Urinary bladder (tissue), 3 donors: ENCODE measurements at regions not wholly inside any gene's neighbourhood (a gene's known extent, or its start where the extent isn't known, plus 50 kb on each side); places are given as distances from the start of the nearest gene placed in this dataset.

Experiments used
- DNase-seq: peaks from one replicate; pipeline ENCODE4 v3.0.0-alpha.2; 2015; ENCODE audit errors: extremely low spot score
- H3K27ac ChIP-seq: one replicate; pipeline ENCODE4 v1.5.1; 2013; ENCODE audit warnings: low read depth, mild to moderate bottlenecking, moderate library complexity
- H3K36me3 ChIP-seq: one replicate; pipeline ENCODE4 v1.6.1; 2013; ENCODE audit warnings: mild to moderate bottlenecking, moderate library complexity; ENCODE audit not compliant: insufficient read depth
- H3K4me1 ChIP-seq: one replicate; pipeline ENCODE4 v1.6.1; 2013; ENCODE audit warnings: mild to moderate bottlenecking, moderate library complexity; ENCODE audit not compliant: insufficient read depth
- H3K4me3 ChIP-seq: one replicate; pipeline ENCODE4 v1.5.1; 2013; ENCODE audit warnings: low read depth, low read length
- WGBS: extraction: QIAGEN DNeasy Blood & Tissue Kit; methylation state at CpG from one replicate; pipeline ENCODE4 v1.1.7; 2013; 5-methylcytosine and 5-hydroxymethylcytosine counted together
- donor health status: healthy with polysubstance abuse.
- donor health status: healthy.

DNA sequence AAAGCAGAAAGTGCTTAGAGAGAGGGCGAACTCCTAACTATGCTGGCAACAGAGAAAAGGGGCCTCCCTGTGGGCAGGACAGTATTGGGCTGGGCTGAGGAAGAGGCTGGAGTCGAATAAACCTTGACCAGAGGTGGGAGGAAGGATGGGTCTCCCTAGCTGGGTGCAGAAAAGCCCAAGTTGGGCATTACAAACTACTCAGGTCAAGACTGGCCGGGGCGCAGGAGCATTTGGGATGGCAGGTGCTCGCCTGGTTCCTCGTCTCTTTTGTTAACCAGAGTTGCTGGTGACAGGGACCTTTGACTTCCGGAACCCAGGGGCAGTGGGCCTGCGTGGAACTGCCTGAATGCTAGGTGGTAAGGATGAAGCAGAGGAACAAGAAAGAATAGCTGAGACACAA is 80.3 kb upstream of the SHISAL1 start:
- WGBS: 86% methylated on average over 8 of the region's 8 CpGs

GRCh38 chr22:44392446-44392921 is 79.7 kb upstream of the SHISAL1 start:
- Histone ChIP-seq H3K27ac (no peak overlapping the region), H3K4me1 (no peaks in the 10 kb centered on the region), H3K4me3 (no peak overlapping the region), H3K36me3 (no peaks in the 10 kb centered on the region)
- DNase-seq: no peak
- 77% methylated on average over 6 of the region's 6 CpGs for WGBS

More for the DNA sequence above, 80.3 kb upstream of the SHISAL1 start:
- Histone ChIP-seq H3K4me3 (no peak overlapping the region), H3K4me1 (no peaks in the 10 kb centered on the region), H3K27ac (no peak overlapping the region), H3K36me3 (no peaks in the 10 kb centered on the region)
- no peak for DNase-seq

DNA sequence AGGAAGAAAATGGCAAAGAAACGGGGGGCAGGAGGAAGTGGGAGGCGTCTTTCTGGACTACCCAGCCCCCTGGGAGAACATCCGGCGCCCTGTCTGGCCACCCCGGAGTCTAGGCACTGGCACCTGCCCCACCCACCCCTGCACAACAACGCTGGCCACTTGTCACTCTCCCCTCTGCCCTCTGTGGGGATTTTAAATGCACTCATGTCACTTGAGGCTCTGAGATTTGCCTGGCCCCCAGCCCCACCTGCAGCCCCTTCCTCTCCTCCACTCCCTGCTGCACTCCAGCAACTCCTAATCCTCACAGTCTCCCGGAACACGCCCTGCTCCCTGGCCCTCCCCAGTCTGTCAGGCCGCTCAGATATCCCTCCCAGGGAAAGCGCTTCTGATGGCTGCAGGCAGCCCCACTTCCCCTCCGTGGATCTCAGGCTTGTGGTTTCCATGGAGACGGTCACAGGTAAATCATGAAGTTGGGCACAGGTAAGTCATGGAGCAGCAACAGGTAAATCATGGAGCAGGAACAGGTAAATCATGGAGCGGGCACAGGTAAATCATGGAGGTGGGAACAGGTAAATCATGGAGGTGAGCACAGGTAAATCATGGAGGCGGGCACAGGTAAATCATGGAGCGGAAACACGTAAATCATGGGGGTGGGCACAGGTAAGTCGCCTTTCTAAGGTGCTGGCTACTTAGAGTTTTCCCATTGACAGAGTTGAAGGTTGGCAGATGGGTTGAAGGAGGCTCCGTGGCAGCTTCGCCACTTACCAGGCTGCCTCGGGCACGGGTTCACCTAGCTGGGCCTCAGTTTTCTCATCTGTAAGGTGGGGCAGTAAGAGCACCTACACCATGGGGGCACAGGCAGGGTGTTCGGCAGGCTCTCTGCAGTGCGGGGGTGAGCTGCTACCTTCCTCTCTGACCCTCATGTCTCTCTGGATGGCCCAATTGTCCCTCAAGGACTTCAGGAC is 79.0 kb upstream of the SHISAL1 start:
- no peaks in the 10 kb centered on the region for H3K36me3 ChIP-seq
- WGBS: 75% methylated on average over 23 of the region's 23 CpGs
- H3K4me1 ChIP-seq: no peaks in the 10 kb centered on the region
- H3K4me3 ChIP-seq: no peak overlapping the region
- no peak overlapping the region for H3K27ac ChIP-seq
- DNase-seq: no peak

DNA sequence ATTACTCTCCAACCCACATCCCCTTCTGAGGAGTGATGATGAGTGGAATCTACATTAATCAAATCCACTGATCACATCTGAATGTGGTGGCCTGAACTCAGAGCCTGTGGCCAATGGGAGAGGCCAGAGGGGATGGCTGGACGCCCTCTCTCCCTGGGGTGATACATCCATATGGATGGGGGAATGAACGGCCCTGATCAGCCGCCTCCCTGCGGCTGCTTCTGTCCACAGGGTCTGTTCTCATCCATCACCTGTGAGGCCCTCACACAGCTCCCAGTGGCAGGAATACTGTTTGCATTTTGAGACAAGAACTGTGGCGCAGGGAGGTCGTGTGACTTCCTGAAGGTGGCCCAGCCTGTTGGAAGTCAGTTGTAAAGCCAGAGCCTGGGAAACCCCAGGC is 78.3 kb upstream of the SHISAL1 start:
- Histone ChIP-seq H3K4me3 (no peak overlapping the region), H3K36me3 (no peaks in the 10 kb centered on the region), H3K4me1 (no peaks in the 10 kb centered on the region), H3K27ac (no peak overlapping the region)
- DNase-seq: no peak
- 80% methylated on average over 6 of the region's 6 CpGs for WGBS

DNA sequence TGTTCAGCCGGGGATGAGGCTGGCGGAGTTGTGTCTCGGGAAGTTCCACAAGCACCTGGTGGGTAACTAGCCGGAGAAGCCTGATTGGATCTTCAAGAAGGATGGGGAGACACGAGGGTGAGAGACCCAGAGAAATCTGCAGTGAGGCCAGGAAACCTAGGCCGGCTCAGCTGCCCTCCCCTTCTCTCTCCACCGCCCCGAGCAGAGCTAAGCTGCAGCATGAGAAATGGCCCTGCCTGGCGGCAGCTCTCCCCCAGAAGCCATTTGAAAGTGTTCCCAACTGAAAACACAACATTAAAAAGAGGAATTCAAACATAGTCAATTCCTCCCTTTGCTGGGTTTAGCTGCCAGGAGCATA is 77.8 kb upstream of the SHISAL1 start:
- DNase-seq: no peak
- Histone ChIP-seq H3K4me1 (no peaks in the 10 kb centered on the region), H3K4me3 (no peak overlapping the region), H3K27ac (no peak overlapping the region), H3K36me3 (no peaks in the 10 kb centered on the region)
- 86% methylated on average over 9 of the region's 9 CpGs for WGBS

DNA sequence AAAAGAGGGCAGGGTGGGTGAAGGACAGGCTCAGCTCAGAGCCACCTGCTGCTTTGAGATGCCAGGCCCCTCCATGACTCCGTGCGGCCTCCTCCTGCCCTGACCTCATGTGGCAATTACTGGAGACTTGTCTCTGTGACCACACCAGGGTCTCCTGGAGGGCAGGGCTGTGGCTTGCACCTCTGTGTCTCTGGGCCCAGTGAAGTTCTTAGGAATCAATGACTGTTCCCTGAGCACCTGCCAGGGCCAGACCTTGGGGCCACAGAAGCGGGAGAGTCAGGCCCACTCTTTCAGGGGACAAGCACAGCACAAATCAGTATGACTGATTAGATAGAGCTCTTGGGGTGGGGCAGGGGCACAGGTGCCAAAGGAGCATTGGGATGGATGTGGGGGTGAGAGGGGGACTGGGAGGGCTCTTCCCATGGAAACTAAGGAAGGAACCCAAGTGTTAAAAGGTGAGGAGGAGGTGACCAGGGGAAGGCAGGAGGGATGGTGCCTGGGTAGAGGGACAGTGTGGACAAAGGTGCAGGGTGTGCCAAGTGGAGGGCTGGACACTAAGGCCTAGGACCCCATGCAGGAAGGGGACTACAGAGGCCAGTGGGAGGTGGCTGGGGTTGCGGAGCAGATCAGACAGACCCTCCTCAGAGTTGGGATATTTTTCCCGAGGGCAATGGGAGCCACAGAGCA is 77.3 kb upstream of the SHISAL1 start:
- DNase-seq: no peak
- Histone ChIP-seq H3K4me3 (no peak overlapping the region), H3K36me3 (no peaks in the 10 kb centered on the region), H3K27ac (no peak overlapping the region), H3K4me1 (no peaks in the 10 kb centered on the region)
- 92% methylated on average over 5 of the region's 5 CpGs for WGBS

DNA sequence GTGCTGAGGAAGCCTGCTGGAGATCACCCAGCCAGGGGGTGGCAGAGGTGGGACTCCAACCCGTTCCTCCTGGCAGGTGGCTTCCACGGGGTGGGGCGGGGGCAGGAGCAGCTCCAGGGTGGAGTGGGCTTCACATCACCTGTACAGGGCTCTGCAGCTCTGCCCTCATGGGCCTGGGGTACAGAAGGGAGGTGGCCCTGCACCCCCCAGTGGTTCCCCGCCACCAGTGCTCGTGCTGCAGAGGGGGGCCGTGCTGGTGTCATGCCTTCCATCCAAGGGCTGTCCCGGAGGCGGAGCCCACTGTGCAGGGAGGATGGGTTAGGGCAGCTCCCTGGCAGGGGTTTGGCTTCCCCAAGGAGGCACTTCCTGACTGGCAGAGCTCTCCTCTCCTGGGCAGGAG is 76.4 kb upstream of the SHISAL1 start:
- WGBS: 81% methylated on average over 8 of the region's 8 CpGs
- Histone ChIP-seq H3K27ac (no peak overlapping the region), H3K36me3 (no peaks in the 10 kb centered on the region), H3K4me3 (no peak overlapping the region), H3K4me1 (no peaks in the 10 kb centered on the region)
- no peak for DNase-seq

- DNase-seq: no peak
- Histone ChIP-seq H3K27ac (no peak overlapping the region), H3K36me3 (no peaks in the 10 kb centered on the region), H3K4me1 (no peaks in the 10 kb centered on the region), H3K4me3 (no peak overlapping the region)
- 84% methylated on average over 10 of the region's 10 CpGs for WGBS
These were observed 74.7 kb upstream of the SHISAL1 start for GRCh38 chr22:44387486-44387885.

GRCh38 chr22:44386386-44387035 is 73.8 kb upstream of the SHISAL1 start:
- no peak overlapping the region for H3K4me3 ChIP-seq
- H3K36me3 ChIP-seq: no peaks in the 10 kb centered on the region
- no peak for DNase-seq
- H3K27ac ChIP-seq: no peak overlapping the region
- WGBS: 86% methylated on average over 20 of the region's 20 CpGs
- no peaks in the 10 kb centered on the region for H3K4me1 ChIP-seq

- no peaks in the 10 kb centered on the region for H3K4me1 ChIP-seq
- H3K27ac ChIP-seq: no peak overlapping the region
- no peak for DNase-seq
- no peak overlapping the region for H3K4me3 ChIP-seq
- 91% methylated on average over 12 of the region's 12 CpGs for WGBS
- no peaks in the 10 kb centered on the region for H3K36me3 ChIP-seq
These were observed 73.0 kb upstream of the SHISAL1 start for GRCh38 chr22:44385781-44386180.

DNA sequence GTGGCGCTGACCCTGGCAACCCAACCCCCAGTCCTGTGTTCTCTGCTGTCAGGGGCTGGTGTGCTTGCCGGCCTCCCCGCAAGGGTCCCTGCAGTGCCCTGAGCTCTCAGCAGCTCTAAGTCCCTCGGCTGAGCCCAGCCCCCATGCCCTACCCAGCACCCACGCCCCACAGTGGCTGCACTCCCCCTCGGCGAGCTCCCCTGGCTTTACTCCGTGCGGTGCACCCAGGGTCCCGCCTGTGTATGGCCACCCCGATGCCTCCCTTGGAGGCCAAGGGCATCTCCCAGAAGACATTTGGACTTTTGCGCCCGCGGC is 72.5 kb upstream of the SHISAL1 start:
- 86% methylated on average over 14 of the region's 14 CpGs for WGBS
- Histone ChIP-seq H3K4me3 (no peak overlapping the region), H3K36me3 (no peaks in the 10 kb centered on the region), H3K27ac (no peak overlapping the region), H3K4me1 (no peaks in the 10 kb centered on the region)
- no peak for DNase-seq

DNA sequence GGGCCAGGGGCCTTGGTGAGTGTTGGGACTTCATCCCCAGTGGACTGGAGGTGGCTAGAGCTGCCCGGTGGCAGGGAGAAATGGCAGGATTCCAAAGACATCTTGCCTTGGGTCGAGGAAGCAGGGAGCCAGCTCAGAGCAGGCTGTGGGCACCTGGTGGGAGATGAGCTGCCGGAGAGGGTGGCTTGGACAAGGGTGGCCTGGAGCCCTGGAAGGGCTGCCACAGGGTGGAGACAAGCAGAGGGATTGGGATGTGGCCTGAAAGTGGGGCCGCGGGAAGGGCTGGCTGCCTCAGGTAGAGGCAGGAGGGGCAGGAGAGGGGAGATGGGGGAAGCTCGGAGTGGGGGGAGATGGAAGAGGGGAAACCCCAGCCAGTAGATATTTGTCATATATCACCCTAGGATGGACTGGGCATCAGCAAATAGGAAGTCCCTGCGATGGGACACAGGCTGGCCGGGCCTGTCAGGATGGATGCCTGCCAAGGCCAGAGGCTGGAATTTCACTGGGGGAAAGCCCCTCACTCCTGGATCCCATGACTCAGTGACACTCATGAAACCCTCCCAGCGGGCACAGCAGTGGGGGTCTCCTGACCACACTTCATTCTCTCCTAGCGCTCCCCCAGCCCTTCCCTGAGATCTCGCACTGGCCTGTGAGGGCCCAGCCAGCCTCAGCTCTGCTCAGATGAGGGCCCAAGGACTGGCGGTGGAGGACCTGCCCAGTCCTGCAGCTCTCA is 72.0 kb upstream of the SHISAL1 start:
- DNase-seq: no peak
- Histone ChIP-seq H3K36me3 (no peaks in the 10 kb centered on the region), H3K27ac (no peak overlapping the region), H3K4me3 (no peak overlapping the region), H3K4me1 (no peaks in the 10 kb centered on the region)
- WGBS: 90% methylated on average over 12 of the region's 12 CpGs
